Cardiac fibroblast (primary cell): ENCODE measurements at regions not wholly inside any gene's neighbourhood (a gene's known extent, or its start where the extent isn't known, plus 50 kb on each side); places are given as distances from the start of the nearest gene placed in this dataset.

Experiments
- DNase-seq, 2 donors: peaks; one replicate each; pipeline versions ENCODE4 v3.0.0 to v3.0.0-alpha.2; 2010; ENCODE audit warnings: low read depth in 2 of 2
- H3K4me3 ChIP-seq, 2 donors: replicated peaks in 1 of 2; 1 replicate in 1 of 2; 2 replicates in 1 of 2; pipeline ENCODE4 v1.5.1; 2011; ENCODE audit warnings: low read depth in 2 of 2, low read length in 2 of 2, mild to moderate bottlenecking in 2 of 2, moderate library complexity in 1 of 2
- CTCF ChIP-seq: IDR thresholded peaks from one replicate; pipeline ENCODE4 v1.5.1; 2011; ENCODE audit warnings: low read depth, mild to moderate bottlenecking, low read length, inconsistent platforms

- peak in 1 of 2 donors; percentile 23 for DNase-seq
Measured at GRCh38 chr12:71057330-71057729, 100.5 kb downstream of the TSPAN8 start.

GRCh38 chr12:71054551-71054950, 103.2 kb downstream of the TSPAN8 start:
- H3K4me3 ChIP-seq = no peak overlapping the region
- no peak for TF ChIP-seq CTCF
- no peak for DNase-seq

More at GRCh38 chr12:71057330-71057729, 100.5 kb downstream of the TSPAN8 start:
- no peak overlapping the region for H3K4me3 ChIP-seq
- TF ChIP-seq CTCF = no peak

- TF ChIP-seq CTCF = no peak
- H3K4me3 ChIP-seq = no peak overlapping the region
- peak; percentile 73 to 80 for DNase-seq
Measured at GRCh38 chr12:71046215-71046614, 111.6 kb downstream of the TSPAN8 start.

GRCh38 chr12:71045781-71046180, 112.0 kb downstream of the TSPAN8 start:
- DNase-seq = peak; percentile 76 to 88
- no peak overlapping the region for H3K4me3 ChIP-seq
- no peak for TF ChIP-seq CTCF

- H3K4me3 ChIP-seq = no peak overlapping the region
- no peak for DNase-seq
- no peak for TF ChIP-seq CTCF
Measured at GRCh38 chr12:71041476-71041875, 116.3 kb downstream of the TSPAN8 start.

- no peak for TF ChIP-seq CTCF
- H3K4me3 ChIP-seq = no peak overlapping the region
- DNase-seq = no peak
Measured at GRCh38 chr12:71038960-71039359, 118.4 kb upstream of the PTPRR start.

GRCh38 chr12:71036526-71036925, 116.0 kb upstream of the PTPRR start:
- peak in 1 of 2 donors; percentile 22 for DNase-seq
- no peak overlapping the region for H3K4me3 ChIP-seq
- no peak for TF ChIP-seq CTCF
